Fibroblast of upper back skin (primary cell): ENCODE measurements at regions not wholly inside any gene's neighbourhood (a gene's known extent, or its start where the extent isn't known, plus 50 kb on each side); places are given as distances from the start of the nearest gene placed in this dataset.

ENCODE experiments used
- DNase-seq: peaks from one replicate; pipeline ENCODE4 v3.0.0-alpha.2; 2013

GRCh38 chr3:162441716-162442115 lies 945.1 kb downstream of the OTOL1 start:
- no peak for DNase-seq

- no peak for DNase-seq
Measured at GRCh38 chr3:162443376-162443775, 946.8 kb downstream of the OTOL1 start.

GRCh38 chr3:162468791-162469190 lies 972.2 kb downstream of the OTOL1 start:
- no peak for DNase-seq

GRCh38 chr3:162487138-162487537 lies 990.5 kb downstream of the OTOL1 start:
- DNase-seq: peak; percentile 5

GRCh38 chr3:162489853-162490252 lies 993.2 kb downstream of the OTOL1 start:
- peak; percentile 29 for DNase-seq

DNA sequence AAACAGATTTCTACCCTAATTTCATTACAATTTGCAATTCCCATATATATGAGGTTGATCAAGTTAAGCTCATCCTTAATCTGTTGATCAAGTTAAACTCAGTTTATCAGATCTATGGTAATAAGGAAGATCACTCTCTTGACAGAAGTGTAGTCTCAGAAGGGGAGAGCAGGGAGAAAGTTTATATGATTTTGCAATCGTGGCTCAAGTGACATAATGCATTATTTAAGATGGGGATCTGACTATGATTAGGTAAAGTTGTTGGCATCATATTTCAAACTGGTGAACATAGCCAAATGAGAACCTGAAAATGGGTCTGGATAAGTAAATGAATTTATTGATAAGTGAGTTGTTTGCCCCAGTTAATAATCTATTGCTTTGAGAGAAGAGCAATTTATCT lies 995.3 kb downstream of the OTOL1 start:
- DNase-seq: peak; percentile 39

DNA sequence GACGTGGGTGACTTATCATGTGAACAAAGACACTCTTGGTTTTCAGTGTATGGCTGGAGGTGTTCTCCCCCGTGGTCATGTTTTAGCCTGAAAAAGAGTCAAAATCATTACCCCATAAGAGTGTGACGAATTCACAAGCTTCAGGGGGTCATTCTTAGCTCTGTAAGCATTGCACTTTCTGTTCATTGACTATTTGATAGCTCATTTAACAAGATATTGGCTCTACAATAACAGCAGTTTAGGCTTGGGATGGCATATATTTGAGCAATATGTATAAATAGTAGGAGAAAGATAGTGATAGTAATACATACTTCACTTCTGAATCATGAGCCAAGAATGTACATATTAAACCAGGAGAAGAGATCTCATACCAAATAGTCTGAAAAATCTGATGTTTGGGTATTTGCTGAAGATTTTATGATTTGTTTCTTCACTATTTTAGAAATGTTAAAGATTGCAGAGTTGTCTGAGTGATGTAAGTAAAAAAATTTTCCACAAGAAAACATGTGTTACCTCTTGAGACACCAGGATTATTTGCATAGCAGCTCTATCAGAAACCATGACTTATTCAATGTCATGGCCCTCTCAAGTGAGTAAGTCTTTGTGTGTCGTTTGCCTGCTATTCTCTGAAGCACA lies 996.0 kb downstream of the OTOL1 start:
- DNase-seq: peak; percentile 93

DNA sequence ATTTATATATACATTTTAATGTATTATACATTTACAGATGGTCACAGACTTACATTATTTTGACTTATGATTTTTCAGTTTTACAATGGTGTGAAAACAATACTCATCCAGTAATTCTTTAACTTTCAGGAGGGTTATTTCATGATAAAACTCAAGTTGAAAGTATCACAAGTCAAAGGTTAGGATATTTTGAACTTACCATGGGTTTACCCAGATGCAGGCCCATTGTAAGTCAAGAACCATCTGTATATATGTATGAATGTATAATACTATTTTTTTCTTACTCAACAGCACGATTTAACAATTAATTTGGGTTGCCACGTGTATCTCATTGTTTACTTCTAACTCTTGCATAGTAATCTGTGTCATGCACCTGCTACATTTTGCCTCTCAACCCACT lies 1002.0 kb downstream of the OTOL1 start:
- no peak for DNase-seq

DNA sequence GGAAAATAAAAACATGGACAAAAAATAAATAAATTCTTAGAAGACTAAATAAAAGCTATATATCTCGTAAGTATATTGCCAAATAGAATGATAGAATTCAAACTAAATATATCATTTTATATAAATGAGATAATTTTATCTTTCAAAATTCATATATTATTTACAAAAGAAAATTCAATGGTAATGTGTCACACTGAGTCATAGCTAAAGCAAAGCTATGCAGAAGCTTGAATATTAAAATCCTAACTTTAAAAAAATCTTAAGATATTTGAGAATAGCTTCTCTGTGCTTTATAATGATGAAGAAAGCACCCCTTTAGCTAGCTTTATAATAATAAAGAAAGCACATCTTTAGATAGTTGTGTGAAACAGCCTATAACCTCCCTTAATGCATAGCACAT lies 1010.8 kb downstream of the OTOL1 start:
- DNase-seq: peak; percentile 4

DNA sequence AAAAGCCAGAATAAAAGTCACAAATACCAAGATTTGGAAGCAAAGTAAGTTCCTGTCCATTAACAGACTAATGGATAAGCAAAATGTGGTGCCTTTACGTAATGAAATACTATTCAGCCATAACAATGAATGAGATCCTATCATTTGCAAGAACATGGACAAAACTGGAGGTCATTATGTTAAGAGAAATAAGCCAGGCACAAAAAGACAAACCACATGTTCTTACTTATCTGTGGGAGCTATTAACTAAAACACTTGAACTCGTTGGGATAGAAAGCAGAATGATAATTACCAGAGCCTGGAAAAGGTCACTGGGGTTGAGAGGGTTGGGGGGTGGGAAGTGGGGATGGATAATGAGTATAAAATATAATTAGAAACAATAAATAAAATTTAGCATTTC lies 1015.9 kb downstream of the OTOL1 start:
- no peak for DNase-seq

DNA sequence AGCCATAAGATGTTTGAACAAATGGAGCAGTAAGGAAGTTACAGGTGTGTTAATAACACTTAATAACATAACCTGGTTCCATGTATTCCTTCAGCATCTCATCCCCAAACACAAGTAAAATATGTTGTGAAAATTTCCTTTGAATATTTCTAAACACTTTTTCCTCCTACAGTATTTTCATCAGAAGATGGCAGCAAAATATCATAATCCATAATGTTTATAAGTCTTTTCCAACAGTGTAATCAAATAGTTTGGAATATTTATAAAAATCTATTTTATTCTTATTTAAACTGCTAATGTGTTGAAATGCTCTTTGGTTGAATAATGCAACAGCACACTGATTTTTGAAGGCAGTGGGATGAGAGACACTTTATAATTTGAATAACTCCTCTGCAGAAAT lies 1020.5 kb downstream of the OTOL1 start:
- DNase-seq: no peak

DNA sequence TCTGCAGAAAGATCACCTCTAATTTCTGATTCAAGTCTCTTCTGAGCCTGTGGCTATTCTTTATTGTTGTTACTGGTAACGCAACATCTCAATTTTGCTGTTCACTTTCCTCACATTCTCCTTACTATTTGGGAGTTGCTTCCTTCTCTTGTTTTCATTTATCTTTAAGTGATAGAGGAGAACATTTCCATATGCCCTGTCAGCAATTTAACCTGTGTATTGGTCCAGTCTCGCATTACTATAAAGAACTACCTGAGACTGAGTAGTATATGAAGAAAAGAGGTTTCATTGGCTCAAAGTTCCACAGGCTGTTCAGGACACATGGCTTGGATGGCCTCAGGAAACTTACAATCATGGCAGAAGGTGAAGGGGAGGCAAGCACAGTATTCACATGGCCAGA lies 1025.1 kb downstream of the OTOL1 start:
- DNase-seq: no peak

DNA sequence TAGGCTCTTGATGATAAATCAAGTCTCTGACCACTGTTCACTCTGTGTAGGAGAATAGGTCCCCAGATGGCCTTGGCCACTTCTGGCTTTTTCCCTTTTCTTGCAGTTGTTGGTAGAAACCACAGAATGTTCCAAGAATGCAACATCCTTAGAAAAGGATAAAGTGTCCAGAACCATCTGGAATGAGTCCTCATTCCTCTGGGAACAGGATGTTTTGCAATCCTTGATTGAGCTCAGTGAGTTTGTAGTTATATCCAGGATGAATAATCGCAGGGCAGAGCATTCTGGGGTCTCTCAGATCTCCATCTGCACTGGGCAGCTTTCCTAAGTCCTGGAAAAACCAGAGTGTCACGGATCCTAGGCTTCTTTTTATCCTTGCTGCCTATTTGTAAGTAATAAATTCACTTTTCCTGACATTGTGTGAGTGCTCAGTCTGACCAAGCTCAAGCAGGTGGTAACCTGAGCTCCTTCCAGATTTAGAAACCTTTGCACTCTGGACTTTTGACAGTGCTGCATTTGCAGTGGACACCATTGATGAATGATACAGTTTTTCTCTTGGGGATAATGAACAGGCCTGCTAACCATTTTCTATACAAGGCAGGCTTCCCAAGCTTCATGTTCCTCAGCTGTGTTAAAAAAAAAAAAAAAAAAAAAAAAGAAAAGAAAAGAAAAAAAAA lies 1028.6 kb downstream of the OTOL1 start:
- DNase-seq: peak; percentile 99

- peak; percentile 23 for DNase-seq
Measured at GRCh38 chr3:162525771-162526170, 1029.2 kb downstream of the OTOL1 start.

GRCh38 chr3:162534431-162534830 lies 1037.8 kb downstream of the OTOL1 start:
- no peak for DNase-seq

DNA sequence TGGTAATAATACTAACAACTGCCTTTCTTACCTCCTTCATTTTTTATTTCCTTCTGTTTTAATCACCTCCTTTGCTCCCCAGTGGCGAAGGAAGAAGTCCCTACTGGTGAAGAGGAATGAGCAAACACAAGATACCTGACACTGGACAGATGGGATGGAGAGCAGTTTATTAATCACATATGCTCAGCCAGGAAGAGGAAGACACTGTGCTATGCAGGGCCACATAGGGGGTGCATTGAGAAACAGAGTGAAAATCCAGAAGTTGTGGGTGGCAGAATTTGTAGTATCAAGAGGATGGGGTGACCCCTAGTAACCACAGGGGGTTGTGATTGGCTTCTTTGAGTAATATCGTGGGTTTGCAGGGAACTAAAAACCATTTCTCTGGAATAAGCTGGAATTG lies 1041.9 kb downstream of the OTOL1 start:
- DNase-seq: peak; percentile 60

DNA sequence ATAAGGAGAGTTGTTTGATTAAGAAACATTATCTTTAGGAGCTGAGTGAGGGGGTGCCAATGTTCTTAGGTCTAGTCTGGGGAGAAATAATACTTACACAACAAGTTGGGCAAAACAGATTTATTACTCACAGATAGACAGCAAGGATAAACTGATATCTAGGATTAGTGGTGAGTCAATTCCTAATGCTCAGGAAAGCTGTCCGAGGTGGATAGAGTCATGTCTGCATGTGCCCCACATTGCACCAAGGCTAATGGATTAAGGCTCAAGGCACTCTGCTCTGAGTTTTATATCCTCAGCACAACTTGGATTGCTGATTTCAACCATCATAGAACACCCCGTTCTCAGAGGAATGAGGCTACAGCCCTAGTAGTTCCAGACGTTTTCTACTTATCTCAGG lies 1042.3 kb downstream of the OTOL1 start:
- no peak for DNase-seq

- DNase-seq: no peak
Measured at GRCh38 chr3:162540421-162540820, 1043.8 kb downstream of the OTOL1 start.

GRCh38 chr3:162541923-162542322 lies 1045.3 kb downstream of the OTOL1 start:
- DNase-seq: no peak

- DNase-seq: no peak
Measured at GRCh38 chr3:162544246-162544645, 1047.6 kb downstream of the OTOL1 start.

DNA sequence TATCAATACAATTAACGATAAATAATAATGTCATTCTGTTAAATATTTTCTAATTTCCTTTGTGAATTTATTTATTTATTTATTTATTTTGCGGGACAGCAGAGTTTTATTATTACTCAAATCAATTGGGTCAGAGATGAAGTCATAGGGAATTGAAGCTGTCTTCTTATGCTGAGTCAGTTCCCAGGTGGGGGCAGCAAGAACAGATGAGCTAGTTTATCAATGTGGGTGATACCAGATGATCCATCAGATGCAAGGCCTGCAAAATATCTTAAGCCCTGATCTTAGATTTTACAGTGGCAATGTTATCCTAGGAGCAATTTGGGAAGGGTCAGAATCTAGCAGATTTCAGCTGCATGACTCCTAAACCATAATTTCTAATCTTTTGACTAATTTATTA lies 1050.3 kb downstream of the OTOL1 start:
- no peak for DNase-seq

GRCh38 chr3:162547321-162547720 lies 1050.7 kb downstream of the OTOL1 start:
- DNase-seq: no peak

DNA sequence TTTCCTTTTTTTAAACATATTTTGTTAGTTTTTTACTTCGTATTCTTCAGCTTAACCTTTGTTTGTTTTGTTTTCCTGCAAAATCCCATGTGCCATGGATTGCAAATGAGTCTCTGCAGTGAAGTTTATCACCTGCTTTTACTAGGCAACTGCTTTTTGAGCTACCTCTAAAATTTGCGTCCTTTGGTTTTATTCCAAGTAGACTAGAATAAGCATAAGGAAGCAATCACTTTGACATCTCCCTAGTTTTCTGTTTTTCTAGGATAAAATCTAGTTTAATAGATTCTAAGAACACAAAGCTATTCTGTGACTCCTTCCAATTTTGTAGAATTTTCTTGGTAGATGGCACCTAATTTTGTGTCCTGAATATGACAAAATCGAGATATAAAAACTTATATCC lies 1059.2 kb downstream of the OTOL1 start:
- DNase-seq: no peak

DNA sequence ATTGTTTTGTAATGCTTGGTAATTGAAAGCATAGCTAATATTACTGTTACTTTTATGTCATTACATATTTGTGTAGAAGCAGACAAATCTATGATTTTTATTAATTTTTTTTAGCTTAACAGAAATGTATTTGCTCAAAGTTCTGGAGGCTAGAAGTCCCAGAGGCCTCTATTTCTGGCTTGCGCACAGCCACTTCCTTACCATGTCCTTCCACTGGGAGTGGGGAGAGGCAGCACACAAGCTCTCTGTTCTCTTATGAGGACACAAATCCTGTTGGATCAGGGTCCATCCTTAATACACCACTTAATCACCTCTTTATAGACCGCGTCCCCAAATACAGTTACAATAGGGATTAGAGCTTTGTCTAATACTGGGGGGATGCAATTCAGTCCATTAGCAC lies 1061.4 kb downstream of the OTOL1 start:
- DNase-seq: no peak

- DNase-seq: no peak
Measured at GRCh38 chr3:162568706-162569105, 1072.1 kb downstream of the OTOL1 start.
